Gastrocnemius medialis (tissue), 4 donors: ENCODE measurements at regions not wholly inside any gene's neighbourhood (a gene's known extent, or its start where the extent isn't known, plus 50 kb on each side); places are given as distances from the start of the nearest gene placed in this dataset.

Source experiments
- POLR2A ChIP-seq, 2 donors: fragments of 450-650 bp; IDR thresholded peaks; one replicate each; pipeline ENCODE4 v1.6.1; 2017; ENCODE audit warnings: antibody characterized with exemption in 2 of 2, mild to moderate bottlenecking in 2 of 2, moderate library complexity in 2 of 2
- TF ChIP-seq, protein P1 (sequence below), 5 experiments: fragments of 450-650 bp in 3 of 5; fragments of 200-600 bp in 2 of 5; sonication (generic) in 2 of 5; IDR thresholded peaks in 4 of 5; conservative IDR thresholded peaks in 1 of 5; 1 replicate in 4 of 5; 2 replicates in 1 of 5; pipeline ENCODE4 v1.5.1; 2016 to 2019; ENCODE audit warnings: antibody characterized with exemption in 5 of 5, mild to moderate bottlenecking in 3 of 5, moderate library complexity in 3 of 5

DNA sequence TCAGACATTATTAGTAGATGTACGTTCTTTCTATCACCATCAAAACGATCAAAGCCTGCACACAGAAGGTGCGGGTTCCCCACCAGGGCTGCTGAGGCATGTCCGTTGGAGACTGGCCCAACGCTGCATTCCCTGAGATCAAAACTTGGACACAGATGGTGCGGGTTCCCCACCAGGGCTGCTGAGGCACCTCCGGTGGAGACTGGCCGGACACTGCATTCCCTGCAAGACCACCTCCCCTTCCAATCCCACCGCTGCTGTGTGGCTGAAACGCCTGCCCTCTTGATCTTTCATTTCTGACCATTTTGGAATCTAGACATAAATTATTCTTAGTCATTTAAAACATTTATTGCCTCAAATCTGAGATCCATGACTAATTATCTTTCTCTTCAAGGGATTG, 254.2 kb upstream of the SALL3 start:
- TF ChIP-seq, protein P1, sequence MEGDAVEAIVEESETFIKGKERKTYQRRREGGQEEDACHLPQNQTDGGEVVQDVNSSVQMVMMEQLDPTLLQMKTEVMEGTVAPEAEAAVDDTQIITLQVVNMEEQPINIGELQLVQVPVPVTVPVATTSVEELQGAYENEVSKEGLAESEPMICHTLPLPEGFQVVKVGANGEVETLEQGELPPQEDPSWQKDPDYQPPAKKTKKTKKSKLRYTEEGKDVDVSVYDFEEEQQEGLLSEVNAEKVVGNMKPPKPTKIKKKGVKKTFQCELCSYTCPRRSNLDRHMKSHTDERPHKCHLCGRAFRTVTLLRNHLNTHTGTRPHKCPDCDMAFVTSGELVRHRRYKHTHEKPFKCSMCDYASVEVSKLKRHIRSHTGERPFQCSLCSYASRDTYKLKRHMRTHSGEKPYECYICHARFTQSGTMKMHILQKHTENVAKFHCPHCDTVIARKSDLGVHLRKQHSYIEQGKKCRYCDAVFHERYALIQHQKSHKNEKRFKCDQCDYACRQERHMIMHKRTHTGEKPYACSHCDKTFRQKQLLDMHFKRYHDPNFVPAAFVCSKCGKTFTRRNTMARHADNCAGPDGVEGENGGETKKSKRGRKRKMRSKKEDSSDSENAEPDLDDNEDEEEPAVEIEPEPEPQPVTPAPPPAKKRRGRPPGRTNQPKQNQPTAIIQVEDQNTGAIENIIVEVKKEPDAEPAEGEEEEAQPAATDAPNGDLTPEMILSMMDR (IDR thresholded peaks at IDR 0.05 in 4 of 5, conservative IDR thresholded peaks at IDR 0.05 in 1 of 5), result no peak
- TF ChIP-seq POLR2A (IDR thresholded peaks at IDR 0.05), result no peak
